NCI-H1694 treated with DMSO at 0.1 percent for 48 hours (cell line): ENCODE measurements at regions not wholly inside any gene's neighbourhood (a gene's known extent, or its start where the extent isn't known, plus 50 kb on each side); places are given as distances from the start of the nearest gene placed in this dataset.
A peak's percentile ranks its signal among the peaks of the same experiment; 100 is the strongest.

Experiments
- DNase-seq: peaks from one replicate; lab custom pipeline; 2025; lab: John Stamatoyannopoulos, UW

- no peak for DNase-seq
Measured at GRCh38 chr7:96484845-96485244, 162.9 kb upstream of the SLC25A13 start.

- no peak for DNase-seq
Measured at GRCh38 chr7:96484091-96484490, 162.2 kb upstream of the SLC25A13 start.

- no peak for DNase-seq
Measured at GRCh38 chr7:96481796-96482195, 159.9 kb upstream of the SLC25A13 start.

GRCh38 chr7:96479015-96479645 is 157.2 kb upstream of the SLC25A13 start:
- no peak for DNase-seq

- no peak for DNase-seq
Measured at GRCh38 chr7:96471606-96472005, 149.7 kb upstream of the SLC25A13 start.

GRCh38 chr7:96452146-96452545 is 130.2 kb upstream of the SLC25A13 start:
- DNase-seq: no peak

GRCh38 chr7:96449094-96449493 is 127.2 kb upstream of the SLC25A13 start:
- no peak for DNase-seq

- no peak for DNase-seq
Measured at GRCh38 chr7:96447109-96447645, 125.3 kb upstream of the SLC25A13 start.

- no peak for DNase-seq
Measured at GRCh38 chr7:96441436-96442084, 119.7 kb upstream of the SLC25A13 start.

- no peak for DNase-seq
Measured at GRCh38 chr7:96440328-96440727, 118.4 kb upstream of the SLC25A13 start.

- no peak for DNase-seq
Measured at GRCh38 chr7:96436880-96437279, 115.0 kb upstream of the SLC25A13 start.

- DNase-seq: no peak
Measured at GRCh38 chr7:96430356-96430755, 108.5 kb upstream of the SLC25A13 start.

- DNase-seq: no peak
Measured at GRCh38 chr7:96427143-96427542, 105.2 kb upstream of the SLC25A13 start.

GRCh38 chr7:96426685-96427084 is 104.8 kb upstream of the SLC25A13 start:
- DNase-seq: no peak

GRCh38 chr7:96426027-96426426 is 104.1 kb upstream of the SLC25A13 start:
- no peak for DNase-seq

GRCh38 chr7:96424411-96424810 is 102.5 kb upstream of the SLC25A13 start:
- no peak for DNase-seq

- no peak for DNase-seq
Measured at GRCh38 chr7:96422388-96422787, 100.5 kb upstream of the SLC25A13 start.

GRCh38 chr7:96418581-96418980 is 96.7 kb upstream of the SLC25A13 start:
- peak; percentile 33 for DNase-seq

- DNase-seq: no peak
Measured at GRCh38 chr7:96417784-96418183, 95.9 kb upstream of the SLC25A13 start.

GRCh38 chr7:96416599-96416998 is 94.7 kb upstream of the SLC25A13 start:
- DNase-seq: no peak

- no peak for DNase-seq
Measured at GRCh38 chr7:96416116-96416515, 94.2 kb upstream of the SLC25A13 start.

GRCh38 chr7:96415293-96415940 is 93.5 kb upstream of the SLC25A13 start:
- DNase-seq: no peak

GRCh38 chr7:96414931-96415292 is 93.0 kb upstream of the SLC25A13 start:
- peak; percentile 49 for DNase-seq
